Keratinocyte (primary cell): ENCODE measurements at regions not wholly inside any gene's neighbourhood (a gene's known extent, or its start where the extent isn't known, plus 50 kb on each side); places are given as distances from the start of the nearest gene placed in this dataset.

Experiments
- EZH2 ChIP-seq: IDR thresholded peaks from one replicate; pipeline ENCODE4 v1.6.1; 2012; ENCODE audit warnings: inconsistent platforms, mild to moderate bottlenecking, low read length, moderate library complexity
- TF ChIP-seq, protein P1 (sequence below), 3 experiments: IDR thresholded peaks in 1 of 3; conservative IDR thresholded peaks in 1 of 3; optimal IDR thresholded peaks in 1 of 3; 2 replicates in 2 of 3; 3 replicates in 1 of 3; pipeline versions ENCODE3 to v1.5.1; 2011; ENCODE audit warnings: low read length in 3 of 3, mild to moderate bottlenecking in 3 of 3, moderate library complexity in 2 of 3, control low read depth in 1 of 3, inconsistent platforms in 1 of 3; ENCODE audit not compliant: insufficient read depth in 2 of 3; ENCODE audit errors: extremely low read depth in 1 of 3

DNA sequence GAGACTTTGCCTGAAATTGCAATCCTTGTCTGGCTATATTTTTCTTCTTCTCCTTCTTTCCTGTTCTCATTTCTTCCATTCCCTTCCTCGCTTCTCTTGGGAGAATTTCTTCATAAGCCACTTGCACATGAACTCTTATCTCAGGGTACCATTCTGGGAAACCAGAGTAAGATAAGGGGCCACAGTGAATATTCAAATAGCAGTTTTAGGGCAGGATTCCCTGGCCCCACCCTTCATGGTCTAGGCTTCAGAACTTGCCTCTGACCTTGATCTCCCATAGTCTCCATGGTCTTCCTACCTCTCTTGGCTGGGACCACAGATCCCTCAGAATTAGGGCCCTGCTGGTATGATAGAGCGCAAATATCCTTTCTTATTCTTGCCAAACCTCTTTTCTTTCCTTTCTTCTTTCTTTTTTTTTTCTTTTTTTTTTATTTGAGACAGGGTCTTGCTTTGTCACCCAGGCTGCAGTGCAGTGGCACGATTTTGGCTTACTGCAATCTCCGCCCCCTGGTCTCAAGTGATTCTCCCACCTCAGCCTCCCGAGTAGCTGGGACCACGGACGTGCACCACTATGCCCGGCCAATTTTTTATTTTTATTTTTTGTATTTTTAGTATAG, 123.0 kb upstream of the CITED2 start:
- TF ChIP-seq EZH2, result no peak
- TF ChIP-seq, protein P1, sequence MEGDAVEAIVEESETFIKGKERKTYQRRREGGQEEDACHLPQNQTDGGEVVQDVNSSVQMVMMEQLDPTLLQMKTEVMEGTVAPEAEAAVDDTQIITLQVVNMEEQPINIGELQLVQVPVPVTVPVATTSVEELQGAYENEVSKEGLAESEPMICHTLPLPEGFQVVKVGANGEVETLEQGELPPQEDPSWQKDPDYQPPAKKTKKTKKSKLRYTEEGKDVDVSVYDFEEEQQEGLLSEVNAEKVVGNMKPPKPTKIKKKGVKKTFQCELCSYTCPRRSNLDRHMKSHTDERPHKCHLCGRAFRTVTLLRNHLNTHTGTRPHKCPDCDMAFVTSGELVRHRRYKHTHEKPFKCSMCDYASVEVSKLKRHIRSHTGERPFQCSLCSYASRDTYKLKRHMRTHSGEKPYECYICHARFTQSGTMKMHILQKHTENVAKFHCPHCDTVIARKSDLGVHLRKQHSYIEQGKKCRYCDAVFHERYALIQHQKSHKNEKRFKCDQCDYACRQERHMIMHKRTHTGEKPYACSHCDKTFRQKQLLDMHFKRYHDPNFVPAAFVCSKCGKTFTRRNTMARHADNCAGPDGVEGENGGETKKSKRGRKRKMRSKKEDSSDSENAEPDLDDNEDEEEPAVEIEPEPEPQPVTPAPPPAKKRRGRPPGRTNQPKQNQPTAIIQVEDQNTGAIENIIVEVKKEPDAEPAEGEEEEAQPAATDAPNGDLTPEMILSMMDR (optimal IDR thresholded peaks at IDR 0.05 in 1 of 3, IDR thresholded peaks at IDR 0.05 in 1 of 3, conservative IDR thresholded peaks at IDR 0.05 in 1 of 3; ENCODE audit: extremely low read depth in 1 of 3, insufficient read depth in 2 of 3, low read length in 3 of 3), result no peak
